Testis (tissue), 2 donors: ENCODE measurements at regions not wholly inside any gene's neighbourhood (a gene's known extent, or its start where the extent isn't known, plus 50 kb on each side); places are given as distances from the start of the nearest gene placed in this dataset.

Experiments used
- POLR2A ChIP-seq: fragments of 450-650 bp; IDR thresholded peaks from one replicate; pipeline ENCODE4 v1.6.1; 2017; ENCODE audit warnings: antibody characterized with exemption, mild to moderate bottlenecking, moderate library complexity
- TF ChIP-seq, protein P1 (sequence below), 3 experiments: fragments of 450-650 bp in 2 of 3; fragments of 200-600 bp in 1 of 3; sonication (generic) in 1 of 3; IDR thresholded peaks; one replicate each; pipeline ENCODE4 v1.5.1; 2016 to 2019; ENCODE audit warnings: antibody characterized with exemption in 3 of 3, mild to moderate bottlenecking in 2 of 3, moderate library complexity in 1 of 3

DNA sequence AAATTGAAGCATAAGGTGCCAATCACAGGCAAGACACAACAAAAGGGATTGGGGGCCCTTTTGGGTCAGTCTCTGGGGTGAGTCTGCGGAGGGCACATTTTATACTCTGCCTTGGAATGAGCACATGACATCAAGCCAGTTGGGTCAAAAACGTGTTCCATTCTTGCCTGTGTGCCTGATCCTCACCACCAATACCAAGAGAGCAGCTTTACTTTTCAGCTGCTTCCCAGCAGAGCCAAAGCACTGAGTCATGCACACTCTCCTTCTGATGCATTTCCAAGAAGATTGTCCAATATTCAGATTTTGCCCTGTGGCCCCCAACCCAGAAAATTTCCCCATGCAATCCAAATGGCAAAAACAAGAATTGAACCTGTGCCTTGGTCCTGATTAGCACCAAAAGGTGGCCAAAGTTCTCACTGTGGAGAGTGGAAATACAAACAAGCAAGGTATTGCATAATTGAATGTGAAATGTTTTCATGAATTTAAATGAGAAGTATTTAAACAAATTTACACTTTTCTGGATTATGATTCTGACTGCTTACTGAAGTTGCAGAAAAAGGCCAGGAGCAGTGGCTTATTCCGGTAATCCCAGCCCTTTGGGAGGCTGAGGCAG lies 217.8 kb upstream of the SOX9 start:
- no peak for TF ChIP-seq POLR2A
- TF ChIP-seq, protein P1, sequence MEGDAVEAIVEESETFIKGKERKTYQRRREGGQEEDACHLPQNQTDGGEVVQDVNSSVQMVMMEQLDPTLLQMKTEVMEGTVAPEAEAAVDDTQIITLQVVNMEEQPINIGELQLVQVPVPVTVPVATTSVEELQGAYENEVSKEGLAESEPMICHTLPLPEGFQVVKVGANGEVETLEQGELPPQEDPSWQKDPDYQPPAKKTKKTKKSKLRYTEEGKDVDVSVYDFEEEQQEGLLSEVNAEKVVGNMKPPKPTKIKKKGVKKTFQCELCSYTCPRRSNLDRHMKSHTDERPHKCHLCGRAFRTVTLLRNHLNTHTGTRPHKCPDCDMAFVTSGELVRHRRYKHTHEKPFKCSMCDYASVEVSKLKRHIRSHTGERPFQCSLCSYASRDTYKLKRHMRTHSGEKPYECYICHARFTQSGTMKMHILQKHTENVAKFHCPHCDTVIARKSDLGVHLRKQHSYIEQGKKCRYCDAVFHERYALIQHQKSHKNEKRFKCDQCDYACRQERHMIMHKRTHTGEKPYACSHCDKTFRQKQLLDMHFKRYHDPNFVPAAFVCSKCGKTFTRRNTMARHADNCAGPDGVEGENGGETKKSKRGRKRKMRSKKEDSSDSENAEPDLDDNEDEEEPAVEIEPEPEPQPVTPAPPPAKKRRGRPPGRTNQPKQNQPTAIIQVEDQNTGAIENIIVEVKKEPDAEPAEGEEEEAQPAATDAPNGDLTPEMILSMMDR (IDR thresholded peaks at IDR 0.05), result no peak
